GM12872 (cell line): ENCODE measurements at regions not wholly inside any gene's neighbourhood (a gene's known extent, or its start where the extent isn't known, plus 50 kb on each side); places are given as distances from the start of the nearest gene placed in this dataset.

Source experiments
- TF ChIP-seq, protein P1 (sequence below): IDR thresholded peaks from 3 replicates; pipeline ENCODE4 v1.5.1; 2011; ENCODE audit warnings: low read depth, mild to moderate bottlenecking, low read length, moderate library complexity; ENCODE audit not compliant: insufficient read depth

DNA sequence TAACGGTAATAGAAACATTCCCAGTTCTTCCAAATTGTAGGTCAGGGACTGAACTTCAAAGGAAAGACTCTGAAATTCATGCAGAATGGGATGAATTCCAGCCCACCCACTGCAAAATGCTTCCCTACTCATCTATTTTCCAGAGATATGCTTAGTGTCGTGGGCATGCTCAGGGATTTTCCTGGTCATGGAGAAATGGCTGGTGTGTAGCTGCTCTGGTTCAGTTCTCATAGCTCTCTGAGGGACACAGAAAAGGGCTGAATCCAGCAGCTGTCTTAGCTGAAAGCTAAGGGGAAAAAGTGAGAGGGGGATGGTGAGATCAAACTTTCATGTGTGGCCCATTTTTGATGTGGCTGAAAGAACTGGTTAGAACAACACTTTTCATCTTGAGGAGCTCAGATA lies 72.9 kb upstream of the KRAS start:
- TF ChIP-seq, protein P1, sequence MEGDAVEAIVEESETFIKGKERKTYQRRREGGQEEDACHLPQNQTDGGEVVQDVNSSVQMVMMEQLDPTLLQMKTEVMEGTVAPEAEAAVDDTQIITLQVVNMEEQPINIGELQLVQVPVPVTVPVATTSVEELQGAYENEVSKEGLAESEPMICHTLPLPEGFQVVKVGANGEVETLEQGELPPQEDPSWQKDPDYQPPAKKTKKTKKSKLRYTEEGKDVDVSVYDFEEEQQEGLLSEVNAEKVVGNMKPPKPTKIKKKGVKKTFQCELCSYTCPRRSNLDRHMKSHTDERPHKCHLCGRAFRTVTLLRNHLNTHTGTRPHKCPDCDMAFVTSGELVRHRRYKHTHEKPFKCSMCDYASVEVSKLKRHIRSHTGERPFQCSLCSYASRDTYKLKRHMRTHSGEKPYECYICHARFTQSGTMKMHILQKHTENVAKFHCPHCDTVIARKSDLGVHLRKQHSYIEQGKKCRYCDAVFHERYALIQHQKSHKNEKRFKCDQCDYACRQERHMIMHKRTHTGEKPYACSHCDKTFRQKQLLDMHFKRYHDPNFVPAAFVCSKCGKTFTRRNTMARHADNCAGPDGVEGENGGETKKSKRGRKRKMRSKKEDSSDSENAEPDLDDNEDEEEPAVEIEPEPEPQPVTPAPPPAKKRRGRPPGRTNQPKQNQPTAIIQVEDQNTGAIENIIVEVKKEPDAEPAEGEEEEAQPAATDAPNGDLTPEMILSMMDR, result no peak

DNA sequence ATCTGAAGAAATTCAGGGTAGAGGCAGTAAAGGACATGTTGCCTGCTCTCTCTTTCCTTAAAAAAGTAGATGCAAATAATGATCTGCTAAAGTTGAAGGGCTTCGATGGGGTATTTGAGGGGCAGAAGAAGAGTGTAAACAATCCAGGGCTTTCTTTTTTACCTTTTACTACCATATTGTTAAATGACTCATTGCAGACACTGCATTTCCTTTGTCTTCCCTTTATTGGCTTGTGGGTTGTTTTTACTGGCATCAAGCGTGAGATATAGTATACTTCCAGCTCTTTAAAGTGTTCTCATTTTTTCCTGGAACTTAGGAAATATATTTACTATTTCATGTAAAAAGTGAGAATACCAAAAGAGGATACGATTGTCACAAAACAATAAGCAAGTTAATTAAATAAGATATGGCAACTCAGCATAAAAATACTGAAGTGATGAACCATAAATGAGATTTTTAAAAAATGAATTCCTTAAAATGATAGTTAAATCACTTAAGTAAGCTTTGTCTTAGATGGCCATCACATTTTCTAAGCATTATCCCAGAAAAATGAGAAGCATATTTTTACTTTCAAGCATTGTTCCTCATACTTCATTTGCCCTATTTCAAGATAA lies 72.3 kb upstream of the KRAS start:
- TF ChIP-seq, protein P1, result no peak

DNA sequence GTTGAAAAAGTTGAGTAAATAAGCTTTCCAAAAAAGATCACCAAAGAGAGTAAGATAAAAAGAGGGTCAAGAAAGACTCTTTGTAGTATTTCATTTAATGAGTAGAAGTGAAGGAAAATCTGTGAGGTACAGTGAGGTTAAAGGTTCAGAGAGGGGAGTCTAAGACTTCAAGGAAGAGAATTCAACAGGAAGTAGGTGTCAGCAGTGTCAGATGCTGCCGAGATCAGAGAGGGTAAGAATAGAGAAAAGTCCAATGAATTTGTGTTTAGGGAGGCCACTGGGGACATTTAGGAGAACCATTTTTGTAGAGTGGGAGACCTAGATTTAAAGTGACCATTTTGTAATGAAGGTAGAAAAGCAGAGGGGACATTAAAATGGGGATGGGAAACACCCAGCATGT lies 71.6 kb upstream of the KRAS start:
- TF ChIP-seq, protein P1, result no peak

DNA sequence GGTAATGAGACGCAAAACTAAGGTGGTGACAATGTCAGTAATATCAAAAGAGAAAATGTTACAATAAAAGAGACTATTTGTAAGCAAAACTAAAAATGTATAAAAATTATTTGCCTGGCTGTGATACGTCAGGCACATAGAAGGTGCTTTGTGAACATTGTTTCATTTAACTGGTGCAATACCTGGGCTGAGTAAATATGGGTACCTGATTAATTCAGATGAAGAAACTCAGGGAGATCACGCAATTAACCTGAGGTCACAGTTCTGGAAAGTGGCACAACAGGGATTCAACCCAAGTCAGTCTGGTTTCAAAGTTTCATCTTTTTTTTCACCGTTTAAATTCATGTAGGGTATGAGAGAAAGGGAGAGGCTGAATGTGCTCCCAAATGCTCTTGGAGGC lies 71.0 kb upstream of the KRAS start:
- TF ChIP-seq, protein P1, result no peak

DNA sequence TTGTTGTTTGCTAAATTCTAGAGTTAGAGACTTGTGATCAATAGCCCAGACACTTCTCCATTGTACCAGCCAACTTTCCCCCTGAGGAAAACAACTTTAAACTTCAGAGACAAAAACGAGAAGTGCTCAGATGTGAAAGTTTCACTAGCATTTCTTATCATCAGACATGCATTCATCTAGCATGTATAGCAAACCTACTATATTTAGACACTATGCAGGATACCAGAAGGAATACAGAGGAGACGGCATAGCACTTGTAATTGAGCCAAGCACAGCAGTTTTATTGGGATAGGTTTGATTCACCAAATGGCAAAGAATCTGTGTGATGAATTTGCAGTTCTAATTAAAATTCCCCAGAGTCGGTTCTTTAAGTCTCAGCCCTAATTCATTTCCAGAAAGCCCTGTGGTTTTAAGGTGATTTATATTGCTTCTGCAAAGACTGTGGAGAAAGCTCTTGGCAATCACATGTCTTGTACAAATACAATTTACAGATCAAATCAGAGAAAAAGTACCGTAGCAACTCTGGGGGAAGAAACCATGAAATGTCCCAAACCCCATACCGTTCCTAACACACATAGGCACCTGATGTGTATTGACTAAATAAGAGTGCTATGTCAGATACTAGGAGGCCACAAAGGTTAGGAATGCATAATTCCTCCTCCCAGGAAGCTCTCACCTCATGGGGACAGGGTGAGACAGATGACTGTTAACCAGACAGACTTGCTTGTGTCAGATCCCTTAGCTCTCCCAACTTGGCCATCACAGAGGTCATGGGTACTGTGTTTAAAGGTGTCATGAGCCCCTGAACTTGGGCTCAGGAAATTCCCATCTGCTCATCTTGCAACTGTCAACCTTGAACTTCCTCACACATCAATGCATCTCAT lies 69.6 kb upstream of the KRAS start:
- TF ChIP-seq, protein P1, result no peak

DNA sequence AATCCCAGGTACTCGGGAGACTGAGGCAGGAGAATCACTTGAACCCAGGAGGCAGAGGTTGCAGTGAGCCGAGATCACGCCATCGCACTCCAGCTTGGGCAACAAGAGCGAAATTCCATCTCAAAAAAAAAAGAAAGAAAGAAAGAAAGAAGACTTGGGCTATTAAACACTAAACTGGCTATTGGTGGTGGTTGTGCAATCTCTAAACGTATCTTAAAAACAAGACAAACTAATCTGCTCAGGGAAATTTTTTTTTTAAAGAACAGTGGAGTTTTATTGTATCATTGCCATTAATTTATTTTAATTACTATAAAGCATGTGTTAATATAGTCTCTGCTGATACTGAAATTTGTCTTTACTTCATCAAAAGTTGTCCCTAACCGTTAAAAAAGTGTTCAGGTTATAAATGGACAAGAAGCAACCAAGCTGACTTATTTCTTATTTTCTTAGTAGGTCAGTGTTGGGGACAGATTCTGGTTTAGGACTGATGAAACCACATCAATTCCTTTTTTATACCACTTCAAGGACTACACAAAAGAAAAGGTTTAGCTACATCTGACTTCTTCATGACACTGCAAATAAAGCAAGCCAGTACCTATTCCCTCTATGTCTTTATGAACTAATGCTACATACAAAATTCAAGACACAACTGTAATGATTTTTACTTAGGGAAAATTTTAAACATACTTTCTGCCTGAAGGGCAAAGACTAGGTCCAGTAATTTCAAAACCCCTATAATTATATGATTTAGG lies 68.7 kb upstream of the KRAS start:
- TF ChIP-seq, protein P1, result no peak

DNA sequence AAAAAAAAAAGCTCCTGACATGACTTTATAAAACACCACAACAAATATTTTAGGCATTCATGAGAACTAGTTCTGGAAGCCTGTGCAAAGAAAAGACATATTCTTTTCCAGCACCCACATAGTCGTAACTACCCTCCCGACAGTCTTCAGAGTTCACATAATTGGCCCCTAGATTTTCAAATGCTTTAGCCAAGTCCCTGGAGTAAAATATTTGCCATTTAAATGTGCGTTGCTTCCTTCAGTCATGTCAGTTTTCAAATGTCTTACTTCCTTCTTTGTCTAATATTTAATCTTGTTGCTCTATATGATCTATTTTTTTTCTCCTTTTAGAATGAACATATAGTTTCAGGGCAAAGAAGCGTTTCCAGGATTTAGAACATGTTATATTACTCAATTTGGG lies 66.8 kb upstream of the KRAS start:
- TF ChIP-seq, protein P1, result no peak
